ENCODE measurements at regions not wholly inside any gene's neighbourhood (a gene's known extent, or its start where the extent isn't known, plus 50 kb on each side); places are given as distances from the start of the nearest gene placed in this dataset.
"Not testable (repeated sequence)": the region's sequence is repeated elsewhere in the genome, so short reads cannot be mapped to it uniquely, and the experiment has no call there.

- TF ChIP-seq CTCF (conservative IDR thresholded peaks at IDR 0.05 in 1 of 2, IDR thresholded peaks at IDR 0.05 in 1 of 2; ENCODE audit: extremely low read depth in 1 of 2, insufficient read depth in 1 of 2, low read depth in 1 of 2, low read length in 2 of 2); EZH2 (IDR thresholded peaks at IDR 0.05; ENCODE audit: borderline replicate concordance, low read length): not testable (repeated sequence)
These were observed 764.7 kb upstream of the STXBP6 start for GRCh38 chr14:25814622-25815021.
